Glutamatergic neuron (in vitro differentiated cells): ENCODE measurements at regions not wholly inside any gene's neighbourhood (a gene's known extent, or its start where the extent isn't known, plus 50 kb on each side); places are given as distances from the start of the nearest gene placed in this dataset.
"Not testable (repeated sequence)": the region's sequence is repeated elsewhere in the genome, so short reads cannot be mapped to it uniquely, and the experiment has no call there.

Experiments used
- DNase-seq: peaks from one replicate; pipeline ENCODE4 v3.0.0; 2022
- H3K27ac Mint-ChIP-seq: one replicate; pipeline ENCODE4 v1.8.0; 2020; ENCODE audit warnings: mild to moderate bottlenecking, mixed read lengths, inconsistent platforms; ENCODE audit not compliant: unreplicated experiment
- H3K27me3 Mint-ChIP-seq: one replicate; pipeline ENCODE4 v1.8.0; 2020; ENCODE audit warnings: mild to moderate bottlenecking, moderate library complexity, mixed read lengths, inconsistent platforms; ENCODE audit not compliant: unreplicated experiment
- H3K36me3 Mint-ChIP-seq: one replicate; pipeline ENCODE4 v1.8.0; 2020; ENCODE audit warnings: mild to moderate bottlenecking, mixed read lengths, inconsistent platforms; ENCODE audit not compliant: unreplicated experiment
- H3K4me1 Mint-ChIP-seq: one replicate; pipeline ENCODE4 v1.8.0; 2020; ENCODE audit warnings: mild to moderate bottlenecking, low read depth, mixed read lengths, inconsistent platforms; ENCODE audit not compliant: unreplicated experiment
- H3K4me3 Mint-ChIP-seq: one replicate; pipeline ENCODE4 v1.8.0; 2020; ENCODE audit warnings: mild to moderate bottlenecking, mixed read lengths, inconsistent platforms; ENCODE audit not compliant: unreplicated experiment
- H3K9me3 Mint-ChIP-seq: one replicate; pipeline ENCODE4 v1.8.0; 2020; ENCODE audit warnings: mild to moderate bottlenecking, moderate library complexity, mixed read lengths, inconsistent platforms; ENCODE audit not compliant: unreplicated experiment
- TF ChIP-seq, protein P1 (sequence below): fragments of 200-600 bp; sonication (generic); IDR thresholded peaks from one replicate; pipeline ENCODE4 v1.5.0; 2021; ENCODE audit not compliant: partially characterized antibody, unreplicated experiment

GRCh38 chr15:77915261-77915960 lies 162.1 kb downstream of the TBC1D2B start:
- Mint-ChIP-seq H3K27me3 (peaks cover 5% of the 10 kb centered on the region), H3K27ac (no peak overlapping the region), H3K36me3 (no peaks in the 10 kb centered on the region), H3K9me3 (peaks cover 6% of the 10 kb centered on the region), H3K4me3 (no peak overlapping the region), H3K4me1 (peaks cover 13% of the 10 kb centered on the region)
- TF ChIP-seq, protein P1, sequence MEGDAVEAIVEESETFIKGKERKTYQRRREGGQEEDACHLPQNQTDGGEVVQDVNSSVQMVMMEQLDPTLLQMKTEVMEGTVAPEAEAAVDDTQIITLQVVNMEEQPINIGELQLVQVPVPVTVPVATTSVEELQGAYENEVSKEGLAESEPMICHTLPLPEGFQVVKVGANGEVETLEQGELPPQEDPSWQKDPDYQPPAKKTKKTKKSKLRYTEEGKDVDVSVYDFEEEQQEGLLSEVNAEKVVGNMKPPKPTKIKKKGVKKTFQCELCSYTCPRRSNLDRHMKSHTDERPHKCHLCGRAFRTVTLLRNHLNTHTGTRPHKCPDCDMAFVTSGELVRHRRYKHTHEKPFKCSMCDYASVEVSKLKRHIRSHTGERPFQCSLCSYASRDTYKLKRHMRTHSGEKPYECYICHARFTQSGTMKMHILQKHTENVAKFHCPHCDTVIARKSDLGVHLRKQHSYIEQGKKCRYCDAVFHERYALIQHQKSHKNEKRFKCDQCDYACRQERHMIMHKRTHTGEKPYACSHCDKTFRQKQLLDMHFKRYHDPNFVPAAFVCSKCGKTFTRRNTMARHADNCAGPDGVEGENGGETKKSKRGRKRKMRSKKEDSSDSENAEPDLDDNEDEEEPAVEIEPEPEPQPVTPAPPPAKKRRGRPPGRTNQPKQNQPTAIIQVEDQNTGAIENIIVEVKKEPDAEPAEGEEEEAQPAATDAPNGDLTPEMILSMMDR = no peak
- no peak for DNase-seq

- not testable (repeated sequence) for H3K4me3 Mint-ChIP-seq, H3K27me3 Mint-ChIP-seq, DNase-seq, H3K9me3 Mint-ChIP-seq, H3K27ac Mint-ChIP-seq, H3K36me3 Mint-ChIP-seq
- peaks cover 13% of the 10 kb centered on the region for H3K4me1 Mint-ChIP-seq
Observed at GRCh38 chr15:77914531-77914930, 163.0 kb downstream of the TBC1D2B start.

DNA sequence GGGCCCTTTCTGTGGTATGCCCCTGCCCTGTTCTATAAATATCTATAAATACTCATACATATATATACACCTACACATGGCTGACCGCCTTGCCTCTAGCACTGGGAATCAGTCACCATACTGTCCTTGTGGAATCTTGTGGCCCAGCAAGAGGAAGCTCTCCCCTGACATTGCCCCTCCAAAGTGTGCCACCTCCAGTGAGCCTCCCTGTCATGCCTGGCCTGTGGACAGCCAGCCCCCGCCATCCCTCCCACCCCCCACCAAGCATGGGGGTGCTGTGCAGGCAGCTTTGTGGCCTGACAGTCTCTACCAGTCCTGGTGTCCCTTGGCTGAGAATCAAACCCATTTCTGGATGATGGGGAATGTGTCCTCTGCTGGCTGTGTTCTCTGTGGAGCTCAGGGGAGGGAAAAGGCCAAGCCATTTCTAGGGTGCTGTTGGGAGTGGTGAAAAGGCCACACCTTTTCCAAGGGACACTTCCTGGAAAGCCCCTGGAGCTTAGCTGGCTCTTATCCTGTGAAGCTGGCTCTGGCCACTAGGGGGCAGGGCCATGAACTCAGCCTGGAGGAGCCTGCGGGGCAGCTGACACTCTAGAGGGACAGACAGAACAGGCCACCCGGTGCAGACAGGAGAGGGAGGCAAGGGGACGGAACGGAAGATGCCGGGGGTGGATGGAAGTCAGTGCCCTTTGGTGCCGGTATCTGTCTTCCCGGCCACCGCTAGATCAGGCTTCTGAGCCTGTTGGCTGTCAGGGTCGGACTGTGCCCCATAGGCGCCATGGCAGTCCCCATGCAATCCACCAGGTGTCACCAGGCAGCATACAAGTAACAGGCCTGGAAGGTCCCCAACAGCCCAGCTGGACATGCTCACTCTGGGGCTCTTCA lies 167.2 kb downstream of the TBC1D2B start:
- peak; percentile 85 for DNase-seq
- H3K4me3 Mint-ChIP-seq = peak overlapping the region; percentile 82
- peak overlapping the region; percentile 87 for H3K27ac Mint-ChIP-seq
- peaks cover 17% of the 10 kb centered on the region for H3K4me1 Mint-ChIP-seq
- not testable (repeated sequence) for H3K27me3 Mint-ChIP-seq, H3K9me3 Mint-ChIP-seq, H3K36me3 Mint-ChIP-seq
- TF ChIP-seq, protein P1 = peak; percentile 89

DNA sequence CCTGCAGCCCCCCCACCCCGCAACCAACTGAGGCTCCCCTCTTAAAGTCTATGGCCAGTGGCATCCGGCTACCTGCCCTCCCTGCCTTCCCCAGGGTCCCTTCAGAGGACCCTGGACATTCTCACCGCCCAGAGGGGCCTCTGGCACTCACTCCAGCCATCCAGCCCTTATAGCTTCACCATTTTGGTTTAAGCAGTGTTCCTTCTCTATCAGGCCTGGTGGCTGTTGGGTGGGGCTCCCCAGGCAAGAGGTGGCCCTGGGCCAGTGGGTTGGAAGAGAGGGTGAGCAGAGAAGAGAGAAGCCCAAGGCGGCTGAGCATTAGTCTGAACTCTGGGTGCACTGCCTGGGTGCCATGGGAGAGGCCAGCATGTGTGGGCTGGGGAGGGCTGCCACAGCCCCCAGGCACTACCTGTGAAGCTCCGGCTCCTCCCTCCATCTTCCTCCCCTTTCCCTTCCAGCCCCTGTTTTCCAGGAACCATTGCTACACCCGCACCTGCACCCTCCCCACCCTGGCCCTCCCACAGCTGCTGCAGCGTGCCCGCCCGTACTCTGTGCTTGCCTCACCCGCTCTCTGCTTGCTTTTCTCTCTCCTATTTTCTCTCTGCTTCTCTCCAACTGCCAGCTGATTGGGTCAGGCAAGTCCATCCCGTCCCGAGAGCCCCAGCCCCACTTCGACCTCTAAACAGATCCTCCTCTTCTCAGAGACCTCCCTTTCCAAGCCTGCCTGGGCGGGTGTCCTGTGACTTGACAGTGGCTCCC lies 168.2 kb downstream of the TBC1D2B start:
- TF ChIP-seq, protein P1 = no peak
- H3K4me1 Mint-ChIP-seq = peaks cover 13% of the 10 kb centered on the region
- no peak overlapping the region for H3K4me3 Mint-ChIP-seq
- DNase-seq = no peak
- no peaks in the 10 kb centered on the region for H3K36me3 Mint-ChIP-seq
- H3K9me3 Mint-ChIP-seq = peaks cover 4% of the 10 kb centered on the region
- H3K27me3 Mint-ChIP-seq = no peaks in the 10 kb centered on the region
- H3K27ac Mint-ChIP-seq = no peak overlapping the region

GRCh38 chr15:77908752-77909111 lies 168.8 kb downstream of the TBC1D2B start:
- not testable (repeated sequence) for H3K27me3 Mint-ChIP-seq, H3K9me3 Mint-ChIP-seq, DNase-seq, H3K36me3 Mint-ChIP-seq, H3K4me3 Mint-ChIP-seq, H3K27ac Mint-ChIP-seq
- peaks cover 12% of the 10 kb centered on the region for H3K4me1 Mint-ChIP-seq
